Stimulated activated CD4-positive, alpha-beta T cell treated with anti-CD3 and anti-CD28 coated beads, Interleukin-15, amount 100 ng/mL, for 24 hours (primary cell): ENCODE measurements at regions not wholly inside any gene's neighbourhood (a gene's known extent, or its start where the extent isn't known, plus 50 kb on each side); places are given as distances from the start of the nearest gene placed in this dataset.
A peak's percentile ranks its signal among the peaks of the same experiment; 100 is the strongest.
"Not testable (repeated sequence)": the region's sequence is repeated elsewhere in the genome, so short reads cannot be mapped to it uniquely, and the experiment has no call there.

Experiments used
- DNase-seq: peaks from one replicate; pipeline ENCODE4 v3.0.0-alpha.2; 2020

- DNase-seq = no peak
Measured at GRCh38 chr4:89491761-89492160, 184.2 kb upstream of the GPRIN3 start.

DNA sequence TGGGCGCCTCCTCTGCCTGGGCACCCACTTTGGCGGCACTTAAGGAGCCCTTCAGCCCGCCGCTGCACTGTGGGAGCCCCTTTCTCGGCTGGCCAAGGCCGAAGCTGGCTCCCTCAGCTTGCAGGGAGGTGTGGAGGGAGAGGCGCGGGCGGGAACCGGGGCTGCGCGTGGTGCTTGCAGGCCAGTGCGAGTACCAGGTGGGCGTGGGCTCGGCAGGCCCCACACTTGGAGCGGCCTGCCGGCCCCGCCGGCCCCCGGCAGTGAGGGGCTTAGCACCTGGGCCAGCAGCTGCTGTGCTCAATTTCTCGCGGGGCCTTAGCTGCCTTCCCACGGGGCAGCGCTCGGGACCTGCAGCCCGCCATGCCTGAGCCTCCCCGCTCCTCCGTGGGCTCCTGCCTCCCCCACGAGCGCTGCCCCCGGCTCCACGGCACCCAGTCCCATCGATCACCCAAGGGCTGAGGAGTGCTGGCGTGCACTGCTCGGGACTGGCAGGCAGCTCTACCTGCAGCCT lies 182.4 kb upstream of the GPRIN3 start:
- DNase-seq = not testable (repeated sequence)

DNA sequence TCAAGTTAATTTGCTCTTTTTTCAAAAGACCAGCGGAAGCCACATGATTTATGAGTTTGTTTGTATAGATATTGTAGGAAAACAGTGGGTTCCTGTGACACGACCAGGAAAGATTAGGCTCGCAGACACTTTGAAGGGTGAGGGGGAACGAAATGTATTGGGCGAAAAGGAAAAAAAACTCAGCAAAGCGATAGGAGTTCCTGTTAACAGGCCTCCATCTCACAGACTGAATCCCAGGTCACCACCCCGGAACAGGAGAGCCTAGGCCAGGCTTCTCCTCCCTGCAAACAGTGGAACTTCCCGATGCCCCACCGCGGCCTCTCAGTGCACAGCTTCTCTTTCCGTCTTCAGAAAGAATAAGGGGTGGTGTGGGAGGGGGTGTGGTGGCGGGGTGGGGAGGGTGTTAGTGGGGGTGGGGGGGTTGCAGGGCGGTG lies 181.8 kb upstream of the GPRIN3 start:
- DNase-seq = no peak

GRCh38 chr4:89488736-89489135 lies 181.1 kb upstream of the GPRIN3 start:
- no peak for DNase-seq

DNA sequence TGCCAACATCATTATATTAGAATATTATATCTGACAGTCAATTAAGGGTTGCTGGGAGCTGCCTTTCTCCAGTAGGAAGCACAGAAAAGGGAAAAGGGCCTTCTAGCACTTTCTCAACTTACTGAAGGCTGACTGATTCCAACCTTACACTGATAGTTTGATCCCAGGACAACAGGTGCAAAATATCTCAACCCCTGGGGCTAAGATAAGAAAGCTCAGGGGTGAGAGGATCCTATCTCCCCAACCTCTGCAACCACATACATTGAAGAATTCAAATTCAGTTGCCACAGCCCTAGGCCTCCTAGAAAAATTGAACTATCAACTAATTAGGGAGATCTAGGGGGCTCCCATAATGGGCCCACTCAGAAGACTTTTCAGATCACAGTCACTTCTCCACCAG lies 179.1 kb upstream of the GPRIN3 start:
- no peak for DNase-seq

DNA sequence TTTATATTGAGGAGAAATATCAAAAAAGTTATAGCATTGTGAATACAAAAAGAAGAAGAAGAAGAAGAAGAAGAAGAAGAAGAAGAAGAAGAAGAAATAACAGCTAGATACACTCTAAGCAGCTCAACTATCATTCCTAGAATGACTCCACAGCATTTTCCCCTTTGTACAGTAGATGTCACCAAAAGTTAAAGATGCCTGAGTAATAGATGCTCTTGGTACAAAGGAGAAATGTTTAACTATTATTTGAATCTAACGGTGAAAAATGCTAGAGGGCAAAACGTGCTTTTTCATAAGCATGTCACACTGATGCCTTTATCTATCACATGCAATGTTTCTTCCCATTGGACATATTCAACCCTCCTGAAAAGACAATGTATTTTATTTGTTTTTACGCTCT lies 178.4 kb upstream of the GPRIN3 start:
- DNase-seq = no peak

DNA sequence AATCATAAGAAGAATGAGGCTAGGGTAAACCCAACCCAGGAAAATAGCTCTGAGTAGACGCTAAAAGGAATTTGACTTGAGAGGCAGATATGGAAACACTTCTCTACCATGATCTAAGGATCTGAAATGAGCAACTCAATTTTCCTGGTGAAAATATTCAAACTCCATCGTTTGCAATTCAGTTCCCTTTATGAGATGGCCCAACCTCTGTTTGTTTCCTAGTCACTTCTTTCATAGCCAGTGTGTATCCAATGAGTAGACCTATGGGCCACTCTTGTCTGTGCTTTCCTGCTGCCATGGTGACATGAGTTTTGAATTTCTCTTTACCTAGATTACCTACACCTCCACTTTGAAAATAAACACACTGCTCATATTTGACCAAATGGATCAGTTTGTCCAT lies 176.2 kb upstream of the GPRIN3 start:
- DNase-seq = no peak

GRCh38 chr4:89482926-89483595 lies 175.5 kb upstream of the GPRIN3 start:
- no peak for DNase-seq

DNA sequence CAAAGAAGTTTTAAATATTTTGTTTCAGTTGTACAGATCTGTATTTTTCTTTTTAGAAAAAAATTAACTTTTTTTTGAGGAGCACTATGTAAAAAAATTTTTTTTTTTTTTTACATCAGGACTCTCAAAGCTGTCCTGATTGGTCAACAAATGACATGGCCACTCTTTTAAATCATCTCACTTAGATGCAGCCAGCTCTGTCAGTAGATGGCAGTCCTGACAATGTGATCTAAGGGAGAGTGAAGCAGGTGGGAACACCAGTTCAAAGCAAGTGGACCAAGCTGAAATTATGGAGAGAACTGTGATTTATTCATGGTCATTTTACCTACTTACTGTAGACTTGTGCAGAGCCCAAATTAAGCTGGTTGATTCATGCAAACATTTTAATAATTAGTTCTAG lies 174.7 kb upstream of the GPRIN3 start:
- no peak for DNase-seq

GRCh38 chr4:89469930-89470375 lies 162.4 kb upstream of the GPRIN3 start:
- peak; percentile 31 for DNase-seq

GRCh38 chr4:89469516-89469915 lies 161.9 kb upstream of the GPRIN3 start:
- DNase-seq = no peak

GRCh38 chr4:89468602-89469001 lies 161.0 kb upstream of the GPRIN3 start:
- DNase-seq = no peak

DNA sequence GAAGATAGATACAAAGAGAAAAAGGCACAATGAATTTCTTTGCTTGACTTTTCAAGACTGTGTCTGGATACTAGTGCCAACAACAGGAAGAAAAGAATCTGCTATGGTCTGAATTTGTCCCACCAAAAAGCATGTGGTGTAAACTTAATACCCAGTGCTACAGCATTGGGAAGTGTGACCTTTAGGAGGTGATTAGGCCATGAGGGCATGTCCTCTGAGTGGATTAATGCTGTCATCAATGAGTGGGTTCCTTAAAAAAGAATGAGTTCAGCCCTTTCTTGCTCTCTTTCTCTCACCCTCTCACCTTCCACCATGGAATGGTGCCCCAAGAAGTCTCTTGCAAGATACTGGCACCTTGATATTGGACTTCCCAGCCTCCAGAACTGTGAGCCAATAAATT lies 155.7 kb upstream of the GPRIN3 start:
- no peak for DNase-seq

GRCh38 chr4:89447543-89447942 lies 139.9 kb upstream of the GPRIN3 start:
- DNase-seq = no peak

- DNase-seq = no peak
Measured at GRCh38 chr4:89446193-89446592, 138.6 kb upstream of the GPRIN3 start.

DNA sequence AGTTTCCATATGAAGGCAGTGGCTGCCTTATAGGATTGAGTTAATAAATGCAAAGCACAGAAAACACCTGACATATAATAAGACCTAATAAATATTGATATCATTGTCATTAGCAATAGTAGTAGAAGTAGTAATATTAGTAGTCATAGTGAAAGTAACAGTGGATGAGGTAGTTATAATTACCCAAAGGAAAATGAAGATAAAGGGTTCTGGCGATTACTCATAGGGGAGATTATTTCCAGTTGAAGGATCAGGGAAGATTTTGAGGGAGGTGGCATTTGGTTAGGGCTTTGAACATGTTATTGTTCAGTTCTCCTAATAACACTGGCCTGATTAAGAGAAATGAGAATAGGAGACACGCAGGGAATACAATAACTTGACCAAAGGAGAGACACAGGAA lies 131.9 kb upstream of the GPRIN3 start:
- DNase-seq = no peak

DNA sequence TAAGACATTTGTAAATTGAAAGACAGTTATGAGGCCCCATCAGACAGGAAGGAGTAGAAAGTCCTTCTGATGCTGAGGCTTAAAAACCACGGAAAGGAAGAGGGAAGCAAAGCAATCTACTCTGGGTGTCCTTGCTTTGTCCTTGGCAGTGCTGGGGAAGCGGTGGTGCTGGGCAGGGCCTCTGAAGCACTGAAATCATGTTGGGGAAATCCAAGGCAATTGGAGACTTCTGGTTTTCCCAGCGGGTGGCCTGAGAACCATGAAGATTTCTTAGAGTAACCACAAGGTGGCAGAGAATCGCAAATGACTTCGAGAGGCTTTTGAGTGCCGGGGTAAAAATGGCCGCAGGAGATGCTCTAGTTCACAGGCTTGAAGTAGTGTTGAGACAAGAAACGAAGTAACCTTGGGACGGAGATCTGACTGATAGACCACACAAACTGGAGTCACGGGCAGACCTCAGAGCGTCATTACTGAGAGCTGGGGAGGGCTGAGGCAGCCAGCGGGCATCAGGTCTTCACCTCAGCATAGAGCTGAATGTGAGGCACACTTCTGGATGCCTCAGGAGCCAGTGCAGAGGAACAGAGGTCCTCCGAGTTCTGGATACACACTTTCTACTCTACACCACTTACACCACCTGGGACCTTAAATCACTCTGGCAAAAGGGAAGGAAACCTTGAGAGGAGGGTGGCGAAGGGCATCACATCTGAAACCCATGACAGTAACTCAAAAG lies 130.7 kb upstream of the GPRIN3 start:
- peak; percentile 61 for DNase-seq

GRCh38 chr4:89434364-89434988 lies 126.9 kb upstream of the GPRIN3 start:
- DNase-seq = no peak

GRCh38 chr4:89427782-89428181 lies 120.2 kb upstream of the GPRIN3 start:
- DNase-seq = no peak

DNA sequence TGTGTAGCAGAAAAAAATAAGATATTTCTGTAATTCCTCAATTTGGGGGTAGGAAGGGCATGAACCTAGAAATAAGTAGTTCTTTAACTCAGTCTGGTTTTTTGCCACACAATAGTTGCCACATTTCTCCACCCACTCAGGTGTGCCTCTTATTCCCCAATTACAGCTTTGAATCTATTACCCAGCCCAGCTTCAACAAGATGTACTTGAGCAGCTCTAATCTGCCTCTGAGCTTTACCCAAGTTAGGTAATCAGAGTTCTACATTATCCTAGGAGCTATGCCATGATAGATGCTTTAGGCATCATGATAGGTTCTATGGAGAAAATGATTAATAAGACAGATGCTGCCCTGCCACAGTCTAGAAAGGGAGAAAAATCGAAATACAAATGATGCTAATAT lies 117.4 kb upstream of the GPRIN3 start:
- no peak for DNase-seq

- no peak for DNase-seq
Measured at GRCh38 chr4:89422441-89422990, 114.9 kb upstream of the GPRIN3 start.

DNA sequence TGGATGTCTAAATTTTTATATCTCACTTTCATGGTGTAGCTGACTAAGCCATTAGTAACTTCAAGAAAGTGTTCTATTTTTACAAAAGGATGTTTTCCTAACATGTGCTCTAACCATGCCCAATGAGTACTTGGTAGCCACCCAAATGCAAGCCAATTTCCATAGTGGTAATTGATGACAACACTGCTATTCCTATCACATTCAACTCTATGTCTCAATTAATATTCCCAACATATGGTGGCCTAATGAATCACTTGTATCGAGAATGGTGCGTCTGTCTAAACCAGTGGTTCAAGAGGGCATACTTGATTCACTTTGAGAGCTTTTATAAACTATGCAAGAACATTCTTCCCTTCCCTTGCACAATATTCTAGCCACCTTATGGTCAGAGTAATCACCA lies 112.9 kb upstream of the GPRIN3 start:
- DNase-seq = no peak

GRCh38 chr4:89419111-89419695 lies 111.6 kb upstream of the GPRIN3 start:
- DNase-seq = no peak
